ENCODE measurements at regions not wholly inside any gene's neighbourhood (a gene's known extent, or its start where the extent isn't known, plus 50 kb on each side); places are given as distances from the start of the nearest gene placed in this dataset.

DNA sequence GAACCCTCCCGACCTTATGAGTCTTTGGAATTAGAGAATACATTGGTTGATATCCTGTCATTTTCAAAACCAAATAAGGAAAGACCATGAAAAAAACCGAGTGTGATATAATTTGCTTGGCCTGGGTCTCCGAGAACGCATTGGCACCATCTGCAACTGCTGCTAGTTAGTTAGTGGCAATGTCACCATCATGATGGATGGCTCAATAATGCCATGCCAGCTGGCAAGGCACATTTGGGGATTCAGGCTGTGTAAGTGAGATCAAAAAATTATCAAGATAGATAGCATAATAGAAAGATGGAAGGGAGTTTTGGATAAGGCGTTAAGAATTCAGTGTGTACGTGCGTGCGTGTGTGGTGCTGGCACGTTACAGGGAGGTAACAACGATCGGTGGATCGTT is 134.7 kb upstream of the TCERG1L start:
- DNase-seq, result no peak

DNA sequence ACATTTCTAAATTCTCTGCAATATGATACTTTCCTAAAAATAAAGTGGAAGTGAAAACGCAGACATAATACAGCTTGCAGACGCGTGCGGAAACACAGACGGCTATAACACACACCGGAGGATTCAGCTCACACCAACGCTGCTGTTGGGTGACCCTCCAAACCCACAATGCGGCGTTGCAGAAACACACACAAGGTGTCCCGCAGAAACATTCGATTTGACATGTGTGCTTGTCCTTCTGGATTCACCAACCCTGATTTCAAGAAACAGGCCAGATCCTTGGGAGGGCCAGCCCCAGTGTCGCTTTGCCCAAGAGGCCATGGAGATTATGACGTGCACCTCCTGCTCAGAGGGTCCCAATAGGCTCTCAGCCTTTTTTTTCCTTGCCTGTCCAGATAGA is 136.7 kb upstream of the TCERG1L start:
- DNase-seq, result no peak

DNA sequence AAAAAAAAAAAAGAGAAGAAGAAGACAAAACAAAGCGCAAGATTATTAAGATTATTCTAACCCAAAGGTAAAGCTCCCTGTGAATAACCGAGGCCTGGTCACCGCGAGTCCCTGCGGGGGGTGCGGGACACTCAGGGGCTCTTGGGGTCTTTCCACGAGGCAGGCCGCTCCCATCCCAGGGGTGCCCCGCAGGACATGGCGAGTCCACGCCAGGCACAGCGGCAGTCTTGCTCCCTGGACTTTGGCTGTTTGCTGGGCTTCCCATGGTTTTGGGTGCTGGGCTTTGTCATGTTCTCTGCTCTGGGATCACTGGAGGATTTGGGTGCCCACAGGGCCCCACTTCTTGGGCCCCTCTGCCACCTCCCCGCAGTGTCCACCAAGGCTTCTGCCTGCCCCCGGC is 137.4 kb upstream of the TCERG1L start:
- DNase-seq, result no peak

DNA sequence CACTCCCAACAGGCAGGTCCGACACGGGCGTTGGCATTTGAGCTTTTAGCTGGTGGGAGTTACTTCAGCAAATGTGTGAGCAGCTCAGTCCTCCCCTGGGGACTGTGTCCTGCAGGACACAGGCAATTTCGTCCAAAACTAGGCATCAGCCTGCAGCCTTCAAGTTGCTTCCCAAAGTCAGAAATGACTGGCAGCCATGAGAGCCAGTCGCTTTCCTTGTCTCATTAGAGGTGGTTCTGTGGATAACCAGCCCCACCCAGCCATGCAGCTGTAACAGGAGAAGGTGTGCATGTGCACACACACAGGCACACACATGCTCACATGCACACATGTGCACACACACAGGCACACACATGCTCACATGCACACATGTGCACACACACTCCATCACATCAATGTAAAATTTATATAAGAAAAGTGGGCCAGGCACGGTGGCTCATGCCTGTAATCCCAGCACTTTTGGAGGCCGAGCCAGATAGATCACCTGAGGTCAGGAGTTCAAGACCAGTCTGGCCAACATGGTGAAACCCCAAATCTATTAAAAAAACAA is 138.8 kb upstream of the TCERG1L start:
- DNase-seq, result no peak

DNA sequence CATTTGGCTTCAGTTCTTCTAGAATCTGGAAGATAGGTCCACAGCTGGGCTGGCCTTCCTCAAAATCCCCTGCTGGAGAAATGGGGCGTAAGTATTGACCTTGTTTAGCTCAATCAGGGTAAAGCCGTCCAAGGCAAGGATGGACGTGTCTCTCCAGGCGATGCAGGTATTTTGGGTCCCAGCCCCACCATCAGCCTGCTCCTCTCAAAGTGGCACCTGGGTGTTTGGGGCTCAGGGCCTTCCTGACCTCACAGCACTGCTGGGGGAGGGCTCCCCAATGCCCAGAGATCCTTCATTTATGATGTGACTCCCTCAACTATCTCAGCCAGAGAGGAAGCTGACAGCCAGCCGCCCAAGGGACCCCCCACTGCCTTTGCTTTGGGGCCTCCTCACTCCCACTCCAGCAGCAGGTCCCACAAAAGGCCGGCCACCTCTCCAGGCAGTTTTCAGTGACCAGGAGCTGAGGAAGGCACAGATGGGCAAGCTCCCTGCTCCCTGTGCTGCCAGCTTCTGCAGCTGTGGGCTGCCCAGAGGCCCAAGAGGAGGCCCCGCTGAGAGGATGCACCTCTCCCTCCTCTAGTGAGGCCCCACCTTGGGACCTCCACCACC is 140.0 kb upstream of the TCERG1L start:
- no peak for DNase-seq

DNA sequence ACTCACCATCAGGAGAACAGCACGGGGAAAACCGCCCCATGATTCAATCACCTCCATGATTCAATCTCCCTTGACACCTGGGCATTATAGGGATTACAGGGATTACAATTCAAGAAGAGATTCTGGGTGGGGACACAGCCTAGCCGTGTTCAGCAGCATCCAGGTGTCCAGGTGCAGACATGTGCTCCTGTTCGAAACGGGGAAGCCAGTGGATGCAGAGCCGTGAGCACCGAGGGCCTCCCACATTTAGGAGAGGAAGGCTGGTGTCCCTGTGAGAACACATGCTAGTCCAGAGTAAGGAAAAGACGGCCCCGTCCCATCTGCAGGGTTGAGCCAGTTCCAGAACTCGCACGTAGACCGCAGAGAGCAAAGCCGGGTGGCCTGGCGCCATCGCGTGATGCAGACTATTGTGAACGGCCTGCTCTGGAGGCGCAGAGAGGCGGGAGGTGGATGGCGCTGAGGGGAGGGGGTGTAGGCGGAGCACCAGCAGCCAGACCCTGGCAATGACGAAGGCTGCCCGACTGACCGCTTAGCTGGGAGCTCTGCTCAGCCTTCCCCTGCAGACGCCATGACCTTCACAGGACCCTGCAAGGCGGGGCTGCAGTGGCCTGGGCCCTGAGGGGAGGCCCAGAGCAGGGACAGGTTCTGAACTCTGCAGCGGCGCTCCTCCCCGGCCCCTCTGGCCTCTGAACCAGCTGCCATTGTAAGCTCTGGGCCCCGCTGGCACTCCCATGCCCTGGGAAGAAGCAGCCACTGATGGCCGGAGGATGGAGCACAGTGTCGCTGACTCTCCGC is 141.6 kb upstream of the TCERG1L start:
- no peak for DNase-seq

DNA sequence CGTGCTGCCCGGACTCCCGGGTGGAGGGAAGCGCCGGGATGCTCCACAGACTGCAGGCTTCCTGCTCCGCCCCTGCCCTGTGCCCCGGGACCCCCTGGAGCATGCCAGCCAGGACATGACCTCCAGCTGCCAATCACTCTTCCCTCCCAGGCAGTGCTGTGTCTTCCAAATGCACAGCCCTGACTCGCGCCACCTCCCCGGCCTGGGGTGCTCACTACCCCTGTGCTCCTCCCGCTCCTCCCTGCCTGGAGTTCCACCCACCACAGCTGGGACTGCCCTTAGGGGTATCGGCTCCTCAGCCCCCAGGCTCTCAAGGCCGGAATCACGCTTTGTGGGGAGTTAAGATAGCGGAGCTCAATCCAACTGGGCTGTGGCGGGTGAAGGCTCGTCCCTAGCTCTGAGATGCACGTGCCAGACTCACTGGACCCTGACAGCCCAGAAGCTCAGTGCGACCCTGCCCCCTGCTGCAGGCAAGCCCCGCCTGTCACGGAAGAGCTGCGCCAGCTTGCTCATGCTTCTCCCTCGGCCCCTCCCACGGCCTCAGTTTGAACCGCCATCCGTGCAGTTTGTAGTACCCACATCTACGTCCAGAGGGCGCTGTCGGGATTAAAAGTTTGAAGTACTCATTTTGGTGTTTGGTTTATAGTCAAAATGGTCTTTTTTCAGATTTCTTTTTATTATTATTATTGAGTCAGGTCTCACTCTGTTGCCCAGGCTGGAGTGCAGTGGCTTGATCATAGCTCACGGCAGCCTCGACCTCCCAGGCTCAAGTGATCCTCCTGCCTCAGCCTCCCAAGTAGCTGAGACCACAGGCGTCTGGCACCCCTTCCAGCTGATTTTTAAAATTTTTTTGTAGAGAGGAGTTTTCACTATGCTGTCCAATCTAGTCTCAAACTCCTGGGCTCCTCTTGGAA is 142.5 kb upstream of the TCERG1L start:
- DNase-seq, result peak; percentile 38

DNA sequence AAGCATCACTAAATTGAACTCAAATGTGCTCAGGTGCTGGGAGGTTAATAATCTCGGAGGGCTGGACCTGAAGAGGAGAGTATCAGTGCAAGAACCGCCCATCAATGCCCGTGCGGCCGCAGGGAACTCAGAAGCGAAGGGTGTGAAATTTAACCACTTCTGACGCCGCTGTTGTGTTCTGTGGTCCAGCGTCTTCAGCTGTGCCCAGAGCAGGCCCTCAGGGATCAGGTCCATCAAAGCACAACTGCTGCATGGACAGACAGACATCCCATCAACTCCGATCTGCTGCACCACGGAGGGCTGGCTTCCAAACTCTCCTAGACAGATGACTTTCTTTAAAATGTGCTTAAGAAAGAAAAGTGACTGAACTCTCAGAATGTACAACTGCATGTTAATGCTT is 144.9 kb upstream of the TCERG1L start:
- DNase-seq, result no peak

DNA sequence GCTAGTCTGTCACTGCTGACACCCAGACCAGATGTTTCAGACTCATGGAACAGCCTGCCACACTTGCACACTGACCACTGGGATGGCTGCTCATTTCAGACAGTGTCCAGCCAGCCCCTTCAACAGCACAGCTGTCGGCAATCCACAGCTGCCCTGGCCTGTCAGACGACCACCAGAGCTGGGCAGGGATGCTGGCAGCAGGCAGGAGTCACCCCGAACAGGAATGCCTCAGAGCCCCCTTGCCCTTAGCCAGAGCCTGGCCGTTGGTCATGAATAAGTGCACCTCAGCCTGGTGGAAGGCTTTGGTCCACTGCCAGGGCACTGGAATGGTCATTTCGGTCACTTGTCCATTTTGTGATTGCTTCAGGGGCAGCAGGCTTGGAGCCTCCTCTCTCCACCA is 149.6 kb upstream of the TCERG1L start:
- no peak for DNase-seq

DNA sequence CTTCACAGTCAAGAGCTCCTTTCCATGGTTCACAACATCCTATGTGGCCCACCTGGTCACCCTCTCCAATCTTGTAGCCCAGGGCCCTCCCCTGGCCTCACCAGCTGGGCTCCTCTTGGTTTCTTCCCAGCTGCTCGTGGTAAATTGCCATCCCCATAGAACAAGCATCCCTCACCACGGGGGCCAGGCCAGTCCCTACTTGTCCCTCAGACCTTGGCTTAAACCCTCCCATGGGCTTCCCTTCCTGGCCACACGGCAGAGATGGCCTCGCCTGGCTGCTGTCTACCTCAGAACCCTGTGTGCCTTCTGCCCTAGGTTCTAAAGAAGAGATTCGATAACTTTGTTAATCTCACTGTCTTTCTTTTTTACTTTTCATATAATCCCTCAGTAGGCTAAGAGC is 153.3 kb upstream of the TCERG1L start:
- DNase-seq, result no peak

DNA sequence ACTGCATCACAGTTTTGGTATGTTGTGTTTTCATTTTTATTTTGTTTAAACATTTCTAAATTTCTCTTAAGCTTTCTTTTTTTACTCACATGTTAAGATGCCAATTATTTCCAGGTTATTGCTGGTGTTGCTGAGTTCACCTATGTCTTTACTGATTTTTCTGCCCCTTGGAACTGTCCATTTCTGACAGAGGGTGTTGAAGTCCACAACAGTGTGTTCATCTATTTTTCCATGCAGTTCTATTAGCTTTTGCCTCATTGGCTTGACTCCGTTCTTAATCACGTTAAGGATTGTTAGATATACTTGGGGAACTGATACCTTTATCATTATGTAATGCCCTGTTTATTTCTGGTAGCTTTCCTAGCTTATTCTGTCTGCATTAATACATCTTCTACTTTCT is 158.0 kb upstream of the TCERG1L start:
- no peak for DNase-seq

DNA sequence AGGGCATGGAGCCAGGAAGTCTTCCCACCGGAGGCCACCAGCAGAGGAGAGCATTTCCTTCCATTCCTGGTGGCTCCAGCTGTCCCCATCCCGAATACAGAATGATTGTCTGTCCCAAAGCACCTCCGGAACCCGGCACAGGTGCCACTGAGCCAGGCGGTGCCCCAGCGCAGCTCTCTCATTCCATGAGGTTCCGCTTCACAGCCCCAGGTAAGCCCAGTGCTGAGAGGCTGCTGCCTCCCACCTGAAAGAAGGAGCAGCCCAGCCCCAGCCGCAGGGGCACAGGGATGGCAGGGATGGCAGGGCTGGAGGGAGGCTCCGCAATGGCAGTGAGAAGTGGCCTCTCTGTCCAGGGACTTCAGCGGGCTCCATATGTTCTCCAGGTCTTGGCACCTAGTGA is 162.1 kb upstream of the TCERG1L start:
- no peak for DNase-seq

DNA sequence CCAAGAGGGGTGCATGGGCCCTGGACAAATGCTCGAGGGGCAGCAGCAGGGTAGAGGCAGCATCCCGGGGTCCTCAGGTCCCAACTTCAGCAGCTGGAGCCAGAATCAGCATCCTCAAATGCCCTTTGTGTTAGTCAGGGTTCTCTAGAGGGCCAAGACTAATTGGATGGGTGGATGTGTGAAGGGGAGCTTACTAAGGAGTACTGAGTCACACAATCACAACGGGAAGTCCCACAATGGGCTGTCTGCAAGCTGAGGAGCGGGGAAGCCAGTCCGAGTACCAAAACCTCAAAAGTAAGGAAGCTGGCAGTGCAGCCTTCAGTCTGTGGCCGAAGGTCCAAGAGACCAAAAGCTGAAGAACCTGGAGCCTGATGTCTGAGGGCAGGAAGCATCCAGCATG is 162.9 kb upstream of the TCERG1L start:
- DNase-seq, result no peak

DNA sequence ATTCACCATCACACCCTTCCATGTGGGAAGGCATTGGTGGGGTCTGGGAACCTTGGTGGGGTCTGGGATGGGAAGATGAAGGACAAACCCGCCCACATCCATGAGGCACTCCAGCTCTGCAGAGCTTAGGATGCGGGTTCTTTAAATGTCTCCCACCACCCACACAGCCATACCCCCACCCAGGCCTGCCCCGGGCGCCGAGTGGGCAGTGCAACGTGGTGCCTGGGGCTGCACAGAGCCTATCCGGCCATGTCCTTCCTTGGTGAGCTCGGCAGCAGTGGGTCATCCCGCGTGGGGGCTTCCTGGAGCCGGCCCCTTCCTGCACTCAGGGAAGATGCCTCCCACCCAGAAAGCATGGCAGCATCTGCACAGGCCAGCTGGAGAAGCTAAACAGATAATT is 163.5 kb upstream of the TCERG1L start:
- no peak for DNase-seq

DNA sequence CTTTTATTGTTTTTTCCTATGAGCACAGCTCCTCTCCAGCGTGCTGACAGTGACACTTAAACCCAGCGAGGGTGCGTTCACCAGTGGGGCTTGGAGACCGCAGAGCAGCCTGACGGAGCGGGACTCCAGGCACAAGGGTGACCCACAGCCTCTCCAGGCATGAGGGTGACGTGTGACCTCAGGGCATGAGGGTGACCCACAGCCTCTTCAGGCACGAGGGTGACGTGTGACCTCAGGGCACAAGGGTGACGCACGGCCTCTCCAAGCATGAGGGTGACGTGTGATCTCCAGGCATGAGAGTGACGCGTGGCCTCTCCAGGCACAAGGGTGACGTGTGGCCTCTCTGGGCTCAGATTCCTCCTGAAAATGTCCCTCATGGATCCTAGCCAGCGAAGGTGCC is 164.3 kb upstream of the TCERG1L start:
- DNase-seq, result no peak

DNA sequence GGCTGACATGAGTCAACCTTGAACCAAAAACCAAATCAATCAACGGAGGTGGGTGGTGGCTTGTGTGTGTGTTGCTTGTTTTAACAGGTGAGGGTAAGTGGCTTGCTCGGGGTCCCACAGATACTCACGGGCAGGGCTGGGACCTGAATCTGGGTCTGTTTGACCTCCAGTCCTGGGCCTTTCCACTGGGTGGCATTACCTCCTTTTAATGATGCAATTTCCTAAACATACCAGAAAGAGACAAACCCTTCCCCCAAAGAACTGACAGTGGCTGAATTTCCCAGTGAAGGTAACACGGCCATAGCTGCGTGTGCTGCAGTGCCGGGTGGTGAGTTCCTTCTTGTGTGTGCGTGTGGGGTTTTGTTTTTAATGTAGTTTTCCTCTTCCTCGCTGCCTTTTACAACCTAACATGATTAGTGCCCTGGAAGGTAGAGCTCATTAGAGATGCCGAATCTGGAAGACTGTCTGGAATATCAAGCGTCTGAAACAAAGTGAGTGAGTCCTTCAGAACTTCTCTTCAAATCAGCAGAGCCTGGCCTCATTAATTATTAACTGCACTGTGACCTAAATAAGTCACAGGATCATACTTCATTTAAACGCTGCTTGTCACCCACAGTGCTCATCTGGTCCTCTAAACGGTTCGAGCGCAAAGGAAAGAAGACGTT is 166.1 kb upstream of the TCERG1L start:
- DNase-seq, result peak; percentile 3

DNA sequence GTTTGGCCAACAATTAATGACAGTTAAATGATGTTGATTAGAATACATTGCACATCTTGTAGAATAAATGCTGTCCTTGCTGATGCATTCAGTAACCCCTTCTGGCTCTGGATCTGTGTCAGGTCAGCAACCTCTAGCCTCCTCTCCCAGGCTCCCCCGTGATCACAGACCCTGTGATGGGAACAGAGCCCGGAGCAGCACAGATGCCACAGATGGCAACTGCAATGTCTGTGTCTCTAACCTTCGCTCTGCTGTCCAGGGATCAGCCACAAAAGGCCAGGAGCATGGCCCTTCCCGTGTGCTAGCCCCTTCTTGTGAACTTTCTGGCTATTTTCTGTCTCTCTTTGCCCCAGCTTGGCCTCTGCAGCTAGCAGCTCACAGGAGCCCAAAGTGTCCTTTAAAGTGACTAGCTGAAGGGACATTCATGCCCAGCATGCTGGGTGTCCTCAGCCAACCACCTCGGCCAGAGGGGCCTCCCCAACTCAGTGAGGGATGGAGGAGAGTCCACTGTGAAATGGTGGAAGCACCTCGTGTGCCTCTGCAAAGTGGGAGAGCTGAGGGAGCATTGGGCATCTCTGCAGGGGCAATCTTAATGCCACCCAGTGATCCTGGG is 167.0 kb upstream of the TCERG1L start:
- DNase-seq, result no peak

DNA sequence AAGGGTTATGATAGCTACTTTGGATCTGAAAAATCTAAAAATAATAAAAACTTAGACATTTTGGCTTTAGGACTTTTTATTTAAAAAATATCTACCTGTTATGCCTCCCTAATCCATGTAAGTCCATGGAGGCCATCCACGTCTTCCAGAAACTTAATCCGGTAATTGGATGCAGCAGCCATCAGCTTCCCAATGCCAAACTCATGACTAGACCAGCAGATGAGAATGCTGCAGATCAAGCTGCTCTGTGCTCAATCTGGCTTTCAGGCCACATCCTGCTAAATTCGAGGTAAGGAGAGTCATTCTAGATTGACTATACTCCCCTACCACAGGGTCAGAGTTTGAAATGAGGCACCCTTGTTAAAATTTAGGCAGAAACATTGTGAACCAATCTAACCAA is 168.5 kb upstream of the TCERG1L start:
- DNase-seq, result no peak

DNA sequence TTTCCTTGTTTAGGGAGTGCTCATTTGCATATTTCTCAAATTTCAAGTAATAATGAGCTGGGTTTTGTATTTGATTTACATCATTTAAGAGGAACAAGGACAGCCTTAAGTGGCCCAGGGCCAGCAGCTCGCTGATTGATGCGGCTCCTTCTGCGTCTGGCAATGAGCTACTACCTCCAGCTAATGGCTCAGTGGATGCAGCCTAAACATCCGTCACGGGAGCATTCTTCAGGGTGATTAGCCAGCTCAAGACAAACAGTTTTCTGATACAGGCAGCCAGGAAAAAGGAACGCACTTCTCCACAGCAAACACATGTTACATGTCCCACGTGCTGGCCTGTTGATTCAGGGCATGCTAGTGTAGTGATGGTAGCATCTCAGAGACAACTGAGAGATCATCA is 169.3 kb upstream of the TCERG1L start:
- DNase-seq, result no peak

DNA sequence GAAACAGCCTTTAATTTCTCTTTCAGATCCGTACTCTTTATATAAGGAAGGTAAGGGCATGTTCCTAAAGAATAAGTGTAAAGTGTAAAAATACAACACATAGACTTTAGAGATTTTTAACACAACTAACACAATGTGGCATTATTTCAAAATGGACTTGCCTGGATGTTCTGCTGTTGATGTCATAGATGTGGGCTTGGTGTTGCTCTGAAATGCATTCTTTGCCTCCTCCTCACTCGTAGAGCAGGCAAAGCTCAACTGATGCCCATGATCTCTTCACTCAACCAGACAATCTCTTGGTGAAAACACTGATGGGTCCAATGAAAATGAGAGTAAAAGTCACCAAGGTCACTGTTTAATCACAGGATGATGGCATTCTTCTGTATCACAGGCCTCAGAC is 174.2 kb upstream of the TCERG1L start:
- no peak for DNase-seq

DNA sequence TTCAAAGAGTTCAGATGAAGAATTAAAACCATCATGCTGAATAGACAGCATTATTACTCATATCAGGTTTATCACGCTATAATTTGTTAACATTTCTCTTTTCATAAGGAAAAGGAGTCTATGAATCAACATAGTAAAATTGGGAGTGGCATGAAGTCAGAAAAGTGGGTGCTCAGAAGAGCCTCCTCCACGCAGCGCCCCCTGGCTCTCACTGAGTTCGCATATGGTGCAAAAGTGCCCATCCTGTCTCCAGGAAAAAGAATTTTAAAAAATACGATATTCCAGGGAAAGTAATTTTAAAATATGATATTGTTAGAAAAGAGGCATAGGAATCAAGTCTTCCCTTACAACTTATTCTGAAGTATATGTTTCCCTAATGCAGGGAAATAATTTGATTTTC is 176.3 kb upstream of the TCERG1L start:
- DNase-seq, result no peak

DNA sequence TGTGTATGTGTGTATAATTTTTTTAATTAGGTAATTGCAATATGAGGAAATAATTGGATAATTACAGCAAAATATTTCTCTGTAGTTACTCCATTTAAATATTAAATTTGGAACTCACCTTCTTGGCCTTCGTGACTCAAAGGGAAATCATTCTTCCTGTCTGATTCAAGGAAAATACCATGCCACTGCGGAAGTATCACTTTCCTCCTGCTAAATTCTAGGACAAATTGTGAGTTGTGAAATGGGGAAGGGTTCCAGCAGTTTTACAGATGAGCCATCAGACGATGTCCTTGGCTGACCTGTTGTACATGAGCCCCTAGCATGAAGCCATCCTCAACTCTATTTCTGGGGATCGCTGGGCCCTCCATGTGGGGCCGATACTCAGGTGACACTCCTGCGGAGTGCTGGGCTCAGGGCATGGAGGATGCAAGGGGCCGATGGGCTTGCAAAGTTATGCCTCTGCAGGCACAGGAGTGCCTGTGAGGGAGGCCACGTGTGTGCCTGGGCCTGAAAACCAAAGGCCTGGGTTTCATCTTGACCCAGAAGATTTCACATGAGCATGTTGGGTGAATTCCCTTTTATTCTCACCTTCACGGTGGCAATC is 179.6 kb upstream of the TCERG1L start:
- DNase-seq, result no peak

All from RPMI8226 (cell line).